Suprapubic skin (tissue), 4 donors: ENCODE measurements at regions not wholly inside any gene's neighbourhood (a gene's known extent, or its start where the extent isn't known, plus 50 kb on each side); places are given as distances from the start of the nearest gene placed in this dataset.
"Not testable (repeated sequence)": the region's sequence is repeated elsewhere in the genome, so short reads cannot be mapped to it uniquely, and the experiment has no call there.

Experiments
- DNase-seq, 2 donors: peaks; one replicate each; pipeline ENCODE4 v3.0.0-alpha.2; 2019; ENCODE audit warnings: low spot score in 2 of 2
- H3K27ac ChIP-seq: fragments of 200-600 bp; sonication (generic); one replicate; pipeline ENCODE4 v1.5.1; 2019
- H3K27me3 ChIP-seq: fragments of 200-600 bp; sonication (generic); one replicate; pipeline ENCODE4 v1.5.1; 2019
- H3K36me3 ChIP-seq: fragments of 200-600 bp; sonication (generic); one replicate; pipeline ENCODE4 v1.5.1; 2019
- H3K4me1 ChIP-seq: fragments of 200-600 bp; sonication (generic); one replicate; pipeline ENCODE4 v1.5.1; 2019
- H3K4me3 ChIP-seq: fragments of 200-600 bp; sonication (generic); one replicate; pipeline ENCODE4 v1.5.1; 2019; ENCODE audit warnings: mild to moderate bottlenecking
- H3K9me3 ChIP-seq: fragments of 200-600 bp; sonication (generic); one replicate; pipeline ENCODE4 v1.5.1; 2019
- EP300 ChIP-seq: sonication (generic); formaldehyde crosslinking; IDR thresholded peaks from one replicate; pipeline ENCODE4 v1.6.1; 2017; ENCODE audit warnings: antibody characterized with exemption
- POLR2A ChIP-seq, 2 donors: fragments of 450-650 bp; IDR thresholded peaks; one replicate each; pipeline ENCODE4 v1.6.1; 2017; ENCODE audit warnings: antibody characterized with exemption in 2 of 2, mild to moderate bottlenecking in 2 of 2, moderate library complexity in 2 of 2
- POLR2AphosphoS5 ChIP-seq, 3 donors: sonication (generic); formaldehyde crosslinking; IDR thresholded peaks; one replicate each; pipeline ENCODE4 v1.6.1; 2017; ENCODE audit warnings: antibody characterized with exemption in 3 of 3
- WGBS: methylation state at CpG from one replicate; pipeline ENCODE4 v1.1.5; 2018; 5-methylcytosine and 5-hydroxymethylcytosine counted together
- TF ChIP-seq, protein P1 (sequence below), 2 donors: fragments of 200-600 bp in 1 of 2; fragments of 450-650 bp in 1 of 2; sonication (generic) in 1 of 2; IDR thresholded peaks; one replicate each; pipeline ENCODE4 v1.5.1; 2016 to 2019; ENCODE audit warnings: antibody characterized with exemption in 2 of 2, mild to moderate bottlenecking in 1 of 2, moderate library complexity in 1 of 2

DNA sequence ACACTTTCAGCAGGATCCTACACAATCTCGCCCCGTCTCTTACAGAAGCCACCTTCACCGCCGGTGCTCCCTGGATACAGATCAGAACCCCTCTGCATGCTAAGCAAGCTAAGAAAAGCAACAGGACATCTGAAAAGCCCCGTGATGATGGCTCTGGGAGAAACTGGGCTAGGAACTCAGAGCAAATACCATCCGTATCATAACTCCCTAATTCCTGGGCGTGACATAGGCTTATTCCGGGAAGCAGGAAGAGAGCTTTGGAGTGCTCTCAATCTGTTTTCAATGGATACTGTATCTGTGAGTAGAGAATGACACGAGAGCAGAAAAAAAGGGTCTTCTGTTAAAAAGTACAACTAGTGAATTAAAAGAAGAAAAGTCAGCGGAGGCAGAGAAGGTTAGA is 121.6 kb downstream of the SPP2 start:
- Histone ChIP-seq H3K9me3 (no peaks in the 10 kb centered on the region), H3K27ac (no peak overlapping the region), H3K4me1 (no peaks in the 10 kb centered on the region), H3K4me3 (no peak overlapping the region), H3K27me3 (no peaks in the 10 kb centered on the region), H3K36me3 (no peaks in the 10 kb centered on the region)
- no peak for DNase-seq
- 75% methylated on average over 10 of the region's 10 CpGs for WGBS
- TF ChIP-seq POLR2A (IDR thresholded peaks at IDR 0.05) (no peak), EP300 (no peak), POLR2AphosphoS5 (IDR thresholded peaks at IDR 0.05) (no peak)
- TF ChIP-seq, protein P1, sequence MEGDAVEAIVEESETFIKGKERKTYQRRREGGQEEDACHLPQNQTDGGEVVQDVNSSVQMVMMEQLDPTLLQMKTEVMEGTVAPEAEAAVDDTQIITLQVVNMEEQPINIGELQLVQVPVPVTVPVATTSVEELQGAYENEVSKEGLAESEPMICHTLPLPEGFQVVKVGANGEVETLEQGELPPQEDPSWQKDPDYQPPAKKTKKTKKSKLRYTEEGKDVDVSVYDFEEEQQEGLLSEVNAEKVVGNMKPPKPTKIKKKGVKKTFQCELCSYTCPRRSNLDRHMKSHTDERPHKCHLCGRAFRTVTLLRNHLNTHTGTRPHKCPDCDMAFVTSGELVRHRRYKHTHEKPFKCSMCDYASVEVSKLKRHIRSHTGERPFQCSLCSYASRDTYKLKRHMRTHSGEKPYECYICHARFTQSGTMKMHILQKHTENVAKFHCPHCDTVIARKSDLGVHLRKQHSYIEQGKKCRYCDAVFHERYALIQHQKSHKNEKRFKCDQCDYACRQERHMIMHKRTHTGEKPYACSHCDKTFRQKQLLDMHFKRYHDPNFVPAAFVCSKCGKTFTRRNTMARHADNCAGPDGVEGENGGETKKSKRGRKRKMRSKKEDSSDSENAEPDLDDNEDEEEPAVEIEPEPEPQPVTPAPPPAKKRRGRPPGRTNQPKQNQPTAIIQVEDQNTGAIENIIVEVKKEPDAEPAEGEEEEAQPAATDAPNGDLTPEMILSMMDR (IDR thresholded peaks at IDR 0.05) = no peak

DNA sequence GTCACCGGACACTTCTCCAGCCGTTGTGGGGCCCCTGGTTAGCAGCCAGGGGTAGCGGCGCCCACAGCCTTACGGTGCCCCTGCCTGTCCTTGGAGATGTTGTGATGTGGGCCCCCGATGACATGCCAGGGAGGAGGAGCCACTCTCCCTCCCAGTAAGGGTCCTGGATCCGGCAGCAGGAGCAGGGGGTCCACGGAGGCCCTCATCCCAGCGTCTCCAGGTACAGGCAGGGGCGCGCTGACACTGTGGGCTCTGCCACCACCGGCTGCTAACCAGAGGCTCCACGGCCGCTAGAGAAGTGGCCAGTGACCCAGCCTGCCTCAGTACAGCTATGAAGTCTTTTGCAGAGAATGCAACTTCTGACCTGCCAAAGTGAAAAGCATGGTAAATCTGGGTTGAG is 121.2 kb downstream of the SPP2 start:
- TF ChIP-seq EP300 (no peak), POLR2AphosphoS5 (IDR thresholded peaks at IDR 0.05) (no peak), POLR2A (IDR thresholded peaks at IDR 0.05) (no peak)
- TF ChIP-seq, protein P1 (IDR thresholded peaks at IDR 0.05) = no peak
- Histone ChIP-seq H3K9me3 (no peaks in the 10 kb centered on the region), H3K36me3 (no peaks in the 10 kb centered on the region), H3K27me3 (no peaks in the 10 kb centered on the region), H3K4me1 (no peaks in the 10 kb centered on the region), H3K27ac (no peak overlapping the region), H3K4me3 (no peak overlapping the region)
- no peak for DNase-seq
- WGBS = 93% methylated on average over 10 of the region's 14 CpGs

DNA sequence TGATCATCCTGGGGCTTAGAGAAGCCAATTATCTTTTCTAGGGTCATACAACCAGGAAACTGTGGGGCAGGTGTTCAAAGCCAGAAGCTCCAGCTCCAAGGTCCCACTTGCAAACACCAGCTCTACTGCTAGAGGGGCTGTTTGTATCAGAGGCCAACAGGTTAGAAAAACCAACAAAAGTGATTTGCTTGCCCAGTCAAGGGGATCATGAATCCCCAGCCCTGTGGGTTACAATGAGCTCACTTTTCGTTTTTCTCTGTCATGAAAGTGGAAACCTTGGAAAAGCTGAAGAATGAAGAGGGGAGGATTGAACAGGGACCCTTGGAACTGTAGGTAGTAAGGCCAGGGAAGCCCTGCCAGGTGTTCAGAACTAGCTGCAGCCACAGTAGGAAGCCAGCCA is 119.2 kb downstream of the SPP2 start:
- TF ChIP-seq POLR2A (IDR thresholded peaks at IDR 0.05) (no peak), POLR2AphosphoS5 (IDR thresholded peaks at IDR 0.05) (no peak)
- TF ChIP-seq, protein P1 (IDR thresholded peaks at IDR 0.05) = no peak
- no peaks in the 10 kb centered on the region for H3K27me3 ChIP-seq
- 94% methylated on average over 1 of the region's 1 CpG for WGBS
- H3K4me1 ChIP-seq = peaks cover under 1% of the 10 kb centered on the region
- no peak overlapping the region for H3K4me3 ChIP-seq
- H3K9me3 ChIP-seq = no peaks in the 10 kb centered on the region
- no peak for DNase-seq
- no peak overlapping the region for H3K27ac ChIP-seq
- no peaks in the 10 kb centered on the region for H3K36me3 ChIP-seq

DNA sequence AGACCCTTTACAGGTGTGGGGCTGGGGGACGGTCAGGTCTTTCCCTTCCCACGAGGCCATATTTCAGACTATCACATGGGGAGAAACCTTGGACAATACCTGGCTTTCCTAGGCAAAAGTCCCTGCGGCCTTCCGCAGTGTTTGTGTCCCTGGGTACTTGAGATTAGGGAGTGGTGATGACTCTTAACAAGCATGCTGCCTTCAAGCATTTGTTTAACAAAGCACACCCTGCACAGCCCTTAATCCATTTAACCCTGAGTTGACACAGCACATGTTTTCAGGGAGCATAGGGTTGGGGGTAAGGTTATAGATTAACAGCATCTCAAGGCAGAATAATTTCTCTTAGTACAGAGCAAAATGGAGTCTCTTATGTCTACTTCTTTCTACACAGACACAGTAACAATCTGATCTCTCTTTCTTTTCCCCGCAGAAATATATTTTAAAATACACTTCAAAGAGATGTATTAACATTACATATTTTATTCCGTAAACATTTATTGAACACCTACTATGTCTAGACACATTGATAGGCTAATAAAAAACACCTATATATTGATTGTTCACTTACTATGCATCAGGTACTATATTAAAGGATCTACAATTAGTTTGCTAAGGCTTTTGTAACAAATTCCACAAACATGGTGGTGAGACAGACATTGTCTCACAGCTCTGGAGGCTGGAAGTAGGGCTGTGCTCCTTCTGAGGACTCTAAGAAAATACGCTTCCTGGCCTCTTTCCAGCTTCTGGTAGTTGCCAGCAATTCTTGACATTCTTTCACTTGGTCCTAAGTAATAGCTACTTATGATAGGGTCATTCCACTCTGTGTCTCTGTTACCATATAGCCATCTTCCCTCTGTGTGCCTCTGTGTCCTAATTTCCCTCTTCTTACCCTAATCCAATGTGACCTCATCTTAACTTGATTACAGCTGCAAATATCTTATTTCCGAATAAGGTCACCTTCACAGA is 118.4 kb downstream of the SPP2 start:
- whole genome bisulfite sequencing = 60% methylated on average over 8 of the region's 8 CpGs
- not testable (repeated sequence) for H3K27ac ChIP-seq, DNase-seq, H3K4me3 ChIP-seq, H3K27me3 ChIP-seq, H3K9me3 ChIP-seq, H3K36me3 ChIP-seq, H3K4me1 ChIP-seq

DNA sequence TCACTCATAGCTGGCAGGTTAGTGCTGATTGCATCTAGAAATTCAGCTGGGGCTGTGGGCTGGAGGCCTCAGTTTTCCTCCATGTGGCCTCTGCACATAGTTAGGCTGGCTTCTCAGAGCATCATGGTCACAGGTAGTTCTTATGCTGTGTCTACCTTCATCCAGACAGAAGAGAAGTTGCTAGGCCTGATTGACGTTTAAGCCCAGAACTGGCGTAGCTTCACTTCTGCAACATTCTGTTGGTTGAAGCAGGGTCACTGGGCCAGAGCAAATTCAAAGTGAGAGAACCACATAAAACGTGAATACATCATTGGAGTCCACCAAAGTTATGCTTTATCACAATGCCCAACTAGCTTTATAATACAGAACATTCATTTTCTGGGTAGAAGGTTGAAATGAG is 116.0 kb downstream of the SPP2 start:
- H3K9me3 ChIP-seq = no peaks in the 10 kb centered on the region
- no peak overlapping the region for H3K27ac ChIP-seq
- TF ChIP-seq POLR2A (IDR thresholded peaks at IDR 0.05) (no peak), POLR2AphosphoS5 (IDR thresholded peaks at IDR 0.05) (no peak), EP300 (no peak)
- TF ChIP-seq, protein P1 (IDR thresholded peaks at IDR 0.05) = no peak
- H3K27me3 ChIP-seq = no peaks in the 10 kb centered on the region
- WGBS = 90% methylated on average over 3 of the region's 3 CpGs
- no peak for DNase-seq
- H3K4me3 ChIP-seq = no peak overlapping the region
- no peaks in the 10 kb centered on the region for H3K36me3 ChIP-seq
- H3K4me1 ChIP-seq = peaks cover 16% of the 10 kb centered on the region
